Gastrocnemius medialis (tissue), 4 donors: ENCODE measurements at regions not wholly inside any gene's neighbourhood (a gene's known extent, or its start where the extent isn't known, plus 50 kb on each side); places are given as distances from the start of the nearest gene placed in this dataset.
A peak's percentile ranks its signal among the peaks of the same experiment; 100 is the strongest.

Experiments used
- ATAC-seq, 2 donors: fragments of 150-250 bp; one replicate each; pipeline ENCODE4 v1.9.1; 2016
- DNase-seq, 2 donors: peaks; one replicate each; pipeline ENCODE4 v3.0.0-alpha.2; 2019
- H3K27ac ChIP-seq, 4 donors: fragments of 200-600 bp; sonication (generic); 1 replicate in 1 of 4; 2 replicates in 3 of 4; pipeline ENCODE4 v1.5.1; 2016 to 2018; ENCODE audit warnings: mild to moderate bottlenecking in 2 of 4, moderate library complexity in 1 of 4
- H3K27me3 ChIP-seq, 3 donors: fragments of 200-600 bp; sonication (generic) in 2 of 3; 1 replicate in 1 of 3; 2 replicates in 2 of 3; pipeline versions ENCODE4 v1.5.1 to v1.6.0; 2016 to 2019; ENCODE audit warnings: mild to moderate bottlenecking in 1 of 3, moderate library complexity in 1 of 3
- H3K36me3 ChIP-seq, 2 donors: fragments of 200-600 bp; sonication (generic) in 1 of 2; one replicate each; pipeline ENCODE4 v1.5.1; 2017 to 2018
- H3K4me1 ChIP-seq, 2 donors: fragments of 200-600 bp; sonication (generic) in 1 of 2; one replicate each; pipeline ENCODE4 v1.5.1; 2016 to 2017; ENCODE audit warnings: mild to moderate bottlenecking in 2 of 2
- H3K4me3 ChIP-seq, 4 donors: fragments of 200-600 bp; sonication (generic) in 3 of 4; 1 replicate in 1 of 4; 2 replicates in 3 of 4; pipeline ENCODE4 v1.5.1; 2016 to 2019; ENCODE audit warnings: mild to moderate bottlenecking in 2 of 4
- H3K9me3 ChIP-seq, 3 donors: fragments of 200-600 bp; sonication (generic) in 2 of 3; 1 replicate in 1 of 3; 2 replicates in 2 of 3; pipeline ENCODE4 v1.5.1; 2016 to 2019
- POLR2A ChIP-seq, 2 donors: fragments of 450-650 bp; IDR thresholded peaks; one replicate each; pipeline ENCODE4 v1.6.1; 2017; ENCODE audit warnings: antibody characterized with exemption in 2 of 2, mild to moderate bottlenecking in 2 of 2, moderate library complexity in 2 of 2
- in situ Hi-C, 4 donors: fragments of 200-750 bp; cut with MboI; loops; one replicate each; pipeline versions ENCODE4 v1.15.0 to v1.8.0; 2017; ENCODE audit warnings: low sequenced_read_pairs in 4 of 4
- intact Hi-C: fragments of 100-400 bp; cut with DNase I; formaldehyde crosslinking; loops from one replicate; pipeline ENCODE4 v1.15.1; 2023; ENCODE audit warnings: low total_unique reads
- TF ChIP-seq, protein P1 (sequence below), 5 experiments: fragments of 450-650 bp in 3 of 5; fragments of 200-600 bp in 2 of 5; sonication (generic) in 2 of 5; IDR thresholded peaks in 4 of 5; conservative IDR thresholded peaks in 1 of 5; 1 replicate in 4 of 5; 2 replicates in 1 of 5; pipeline ENCODE4 v1.5.1; 2016 to 2019; ENCODE audit warnings: antibody characterized with exemption in 5 of 5, mild to moderate bottlenecking in 3 of 5, moderate library complexity in 3 of 5

DNA sequence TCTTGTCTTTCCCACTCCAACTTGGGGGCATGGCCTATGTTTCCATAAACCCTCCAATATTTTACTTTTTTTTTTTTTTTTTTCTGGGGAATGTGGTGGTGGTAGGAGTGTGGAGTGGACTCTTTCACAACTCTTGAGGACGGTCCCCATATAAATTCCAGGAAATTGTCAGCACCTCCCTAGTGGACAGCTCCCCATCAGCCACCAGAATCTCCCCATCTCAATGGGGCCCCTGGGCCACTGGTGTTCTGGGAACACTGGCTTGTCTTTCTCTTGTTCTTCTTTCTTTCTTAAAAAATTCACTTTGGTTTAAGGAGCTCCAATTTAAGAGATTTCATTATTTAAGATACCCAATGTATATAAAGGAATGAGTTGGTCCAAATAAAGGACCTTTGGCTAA lies 74.1 kb downstream of the ADM start:
- no peaks in the 10 kb centered on the region for H3K9me3 ChIP-seq
- in situ Hi-C loops (no loop called here), intact Hi-C loops (no loop called here)
- H3K4me1 ChIP-seq, result peaks cover 34 to 40% of the 10 kb centered on the region in 2 donors
- no peak overlapping the region for H3K27ac ChIP-seq
- no peaks in the 10 kb centered on the region for H3K27me3 ChIP-seq
- ATAC-seq, result no peak
- H3K36me3 ChIP-seq, result no peaks in the 10 kb centered on the region
- no peak overlapping the region for H3K4me3 ChIP-seq
- no peak for DNase-seq
- TF ChIP-seq, protein P1, sequence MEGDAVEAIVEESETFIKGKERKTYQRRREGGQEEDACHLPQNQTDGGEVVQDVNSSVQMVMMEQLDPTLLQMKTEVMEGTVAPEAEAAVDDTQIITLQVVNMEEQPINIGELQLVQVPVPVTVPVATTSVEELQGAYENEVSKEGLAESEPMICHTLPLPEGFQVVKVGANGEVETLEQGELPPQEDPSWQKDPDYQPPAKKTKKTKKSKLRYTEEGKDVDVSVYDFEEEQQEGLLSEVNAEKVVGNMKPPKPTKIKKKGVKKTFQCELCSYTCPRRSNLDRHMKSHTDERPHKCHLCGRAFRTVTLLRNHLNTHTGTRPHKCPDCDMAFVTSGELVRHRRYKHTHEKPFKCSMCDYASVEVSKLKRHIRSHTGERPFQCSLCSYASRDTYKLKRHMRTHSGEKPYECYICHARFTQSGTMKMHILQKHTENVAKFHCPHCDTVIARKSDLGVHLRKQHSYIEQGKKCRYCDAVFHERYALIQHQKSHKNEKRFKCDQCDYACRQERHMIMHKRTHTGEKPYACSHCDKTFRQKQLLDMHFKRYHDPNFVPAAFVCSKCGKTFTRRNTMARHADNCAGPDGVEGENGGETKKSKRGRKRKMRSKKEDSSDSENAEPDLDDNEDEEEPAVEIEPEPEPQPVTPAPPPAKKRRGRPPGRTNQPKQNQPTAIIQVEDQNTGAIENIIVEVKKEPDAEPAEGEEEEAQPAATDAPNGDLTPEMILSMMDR (IDR thresholded peaks at IDR 0.05 in 4 of 5, conservative IDR thresholded peaks at IDR 0.05 in 1 of 5), result no peak
- TF ChIP-seq POLR2A (IDR thresholded peaks at IDR 0.05), result no peak

DNA sequence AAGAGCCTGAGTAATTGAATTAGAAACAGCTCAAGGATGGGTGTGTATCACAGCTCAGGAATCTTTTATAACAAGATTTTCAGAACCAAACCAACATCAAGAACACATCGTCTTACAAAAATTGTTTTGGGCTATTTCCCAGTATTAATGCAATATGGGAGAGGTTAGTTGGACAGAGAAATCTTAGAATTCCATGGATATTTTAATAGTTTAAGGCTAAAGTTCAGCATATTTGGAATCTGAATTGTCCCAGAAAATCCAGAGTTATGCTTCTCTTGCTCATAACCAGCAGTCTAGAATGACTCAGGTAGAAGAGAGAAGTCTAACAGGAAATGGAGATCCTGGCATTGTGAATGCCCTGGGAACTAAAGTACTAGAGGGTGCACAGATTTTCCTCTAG lies 74.6 kb downstream of the ADM start:
- peak in 1 of 2 donors; percentile 32 for ATAC-seq
- TF ChIP-seq POLR2A (IDR thresholded peaks at IDR 0.05), result no peak
- TF ChIP-seq, protein P1 (IDR thresholded peaks at IDR 0.05 in 4 of 5, conservative IDR thresholded peaks at IDR 0.05 in 1 of 5), result no peak
- Histone ChIP-seq H3K4me1 (peaks cover 30 to 36% of the 10 kb centered on the region in 2 donors), H3K36me3 (no peaks in the 10 kb centered on the region), H3K27me3 (no peaks in the 10 kb centered on the region), H3K4me3 (no peak overlapping the region), H3K27ac (peak overlapping the region in 2 of 4 donors; percentile 31 to 34), H3K9me3 (no peaks in the 10 kb centered on the region)
- intact Hi-C loops, result no loop called here
- in situ Hi-C loops, result no loop called here
- DNase-seq, result no peak

DNA sequence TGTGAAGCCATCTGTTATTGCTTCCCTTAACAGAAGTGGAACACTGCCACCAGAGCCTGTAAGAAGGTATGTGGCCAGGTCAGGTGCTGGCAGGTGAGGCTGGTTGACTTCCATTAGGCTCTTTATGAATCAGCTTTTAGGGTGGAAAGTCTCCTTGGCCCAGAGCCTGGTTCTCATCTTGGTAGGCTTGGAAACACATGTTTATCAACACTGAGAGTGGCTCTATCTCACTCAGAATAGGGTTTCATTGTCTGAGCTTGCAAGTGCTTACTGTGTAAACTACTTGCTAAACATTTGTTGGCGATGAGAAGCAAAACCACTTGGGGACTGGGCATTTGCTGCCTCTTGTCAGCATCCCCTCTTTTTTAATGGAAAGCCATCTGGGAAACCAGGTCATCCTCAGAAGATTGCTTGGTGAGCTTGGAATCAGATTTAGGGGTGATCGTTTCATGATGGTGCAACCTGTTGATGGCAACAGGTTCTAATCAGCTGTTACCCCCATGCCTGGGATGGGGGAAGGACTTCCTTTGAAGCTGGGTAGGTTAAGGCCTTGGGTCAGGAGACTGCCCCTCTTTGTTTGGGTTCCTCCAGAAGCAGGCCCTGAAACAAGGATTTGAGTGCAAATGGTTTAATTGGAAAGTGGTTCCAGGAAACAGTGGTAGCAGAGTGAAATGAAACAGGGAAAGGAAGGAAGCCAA lies 75.0 kb upstream of the AMPD3 start:
- Histone ChIP-seq H3K4me3 (no peak overlapping the region), H3K27me3 (no peaks in the 10 kb centered on the region), H3K36me3 (no peaks in the 10 kb centered on the region), H3K27ac (peak overlapping the region in 2 of 4 donors; percentile 31 to 34), H3K4me1 (peaks cover 24 to 31% of the 10 kb centered on the region in 2 donors), H3K9me3 (no peaks in the 10 kb centered on the region)
- no peak for TF ChIP-seq POLR2A (IDR thresholded peaks at IDR 0.05)
- TF ChIP-seq, protein P1 (IDR thresholded peaks at IDR 0.05 in 4 of 5, conservative IDR thresholded peaks at IDR 0.05 in 1 of 5), result no peak
- in situ Hi-C loops, result no loop called here
- intact Hi-C loops, result no loop called here
- no peak for DNase-seq
- ATAC-seq, result no peak

DNA sequence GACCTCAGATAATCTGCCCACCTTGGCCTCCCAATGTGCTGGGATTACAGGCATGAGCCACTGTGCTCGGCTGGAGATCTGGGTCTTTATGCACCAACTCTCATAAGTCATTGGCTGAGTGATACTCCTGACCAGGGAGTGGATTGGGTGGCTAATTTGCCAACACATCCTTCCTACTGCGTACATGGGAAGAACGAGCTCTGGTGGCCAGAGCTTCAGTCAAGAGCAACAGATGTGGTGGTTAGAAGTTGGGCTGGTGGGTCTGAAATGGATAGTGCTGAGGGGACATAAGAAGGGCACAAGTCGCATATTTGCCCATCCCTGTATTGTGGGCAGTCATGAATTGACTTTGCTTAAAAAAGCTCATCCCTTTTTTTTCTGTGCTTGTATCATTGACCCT lies 74.1 kb upstream of the AMPD3 start:
- Histone ChIP-seq H3K4me3 (no peak overlapping the region), H3K27me3 (no peaks in the 10 kb centered on the region), H3K4me1 (peaks cover 16 to 24% of the 10 kb centered on the region in 2 donors), H3K27ac (no peak overlapping the region), H3K9me3 (no peaks in the 10 kb centered on the region), H3K36me3 (no peaks in the 10 kb centered on the region)
- in situ Hi-C loops (no loop called here), intact Hi-C loops (no loop called here)
- no peak for TF ChIP-seq POLR2A (IDR thresholded peaks at IDR 0.05)
- TF ChIP-seq, protein P1 (IDR thresholded peaks at IDR 0.05 in 4 of 5, conservative IDR thresholded peaks at IDR 0.05 in 1 of 5), result no peak
- ATAC-seq (no peak), DNase-seq (no peak)

DNA sequence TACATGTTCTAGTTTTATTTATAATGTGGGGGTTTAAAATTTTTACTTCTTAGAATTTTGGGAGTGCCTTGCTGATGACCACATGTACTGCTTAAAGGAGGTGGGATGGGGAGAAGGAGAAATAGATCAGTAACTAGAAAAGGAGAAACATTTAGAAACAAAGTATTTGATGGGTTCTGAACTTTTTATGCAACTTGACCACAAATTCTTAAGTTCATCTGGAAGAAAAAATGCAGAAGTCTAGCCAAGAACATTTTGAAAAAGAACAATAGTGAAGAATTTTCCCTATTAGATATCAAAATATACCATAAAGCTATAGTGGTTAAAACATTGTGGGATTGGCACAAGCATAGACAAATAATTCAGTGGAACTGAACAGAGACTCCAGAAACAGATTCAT lies 73.3 kb upstream of the AMPD3 start:
- no peak for TF ChIP-seq POLR2A (IDR thresholded peaks at IDR 0.05)
- TF ChIP-seq, protein P1 (IDR thresholded peaks at IDR 0.05 in 4 of 5, conservative IDR thresholded peaks at IDR 0.05 in 1 of 5), result no peak
- Histone ChIP-seq H3K27me3 (no peaks in the 10 kb centered on the region), H3K36me3 (no peaks in the 10 kb centered on the region), H3K9me3 (no peaks in the 10 kb centered on the region), H3K4me1 (peaks cover 16 to 24% of the 10 kb centered on the region in 2 donors), H3K27ac (no peak overlapping the region), H3K4me3 (no peak overlapping the region)
- DNase-seq (no peak), ATAC-seq (no peak)
- intact Hi-C loops (no loop called here), in situ Hi-C loops (no loop called here)
